Activated CD4-positive, alpha-beta T cell treated with anti-CD3 and anti-CD28 coated beads for 24 hours (primary cell): ENCODE measurements at regions not wholly inside any gene's neighbourhood (a gene's known extent, or its start where the extent isn't known, plus 50 kb on each side); places are given as distances from the start of the nearest gene placed in this dataset.
A peak's percentile ranks its signal among the peaks of the same experiment; 100 is the strongest.

Experiments
- DNase-seq, 2 donors: peaks; one replicate each; pipeline ENCODE4 v3.0.0-alpha.2; 2020; ENCODE audit warnings: low read depth in 2 of 2

DNA sequence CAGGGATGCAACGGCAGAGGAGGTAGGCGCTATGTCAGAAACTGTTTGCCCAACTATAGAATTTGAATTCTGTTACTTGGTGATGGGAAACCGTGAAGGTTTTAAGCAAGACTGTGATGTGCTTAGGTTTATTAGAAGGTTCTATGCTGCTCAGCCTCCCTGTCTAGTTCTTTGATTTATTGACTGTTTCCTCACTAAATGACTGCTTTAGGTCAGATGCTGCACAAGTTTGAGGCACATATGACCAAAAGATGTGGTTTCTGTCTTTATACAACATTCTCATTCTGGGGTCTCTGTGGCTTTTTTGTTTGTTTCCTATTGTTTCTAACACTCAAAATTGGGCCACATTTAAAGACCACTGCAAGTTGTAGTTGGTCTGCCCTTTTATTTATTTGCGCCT, 323.0 kb upstream of the OBI1 start:
- no peak for DNase-seq

DNA sequence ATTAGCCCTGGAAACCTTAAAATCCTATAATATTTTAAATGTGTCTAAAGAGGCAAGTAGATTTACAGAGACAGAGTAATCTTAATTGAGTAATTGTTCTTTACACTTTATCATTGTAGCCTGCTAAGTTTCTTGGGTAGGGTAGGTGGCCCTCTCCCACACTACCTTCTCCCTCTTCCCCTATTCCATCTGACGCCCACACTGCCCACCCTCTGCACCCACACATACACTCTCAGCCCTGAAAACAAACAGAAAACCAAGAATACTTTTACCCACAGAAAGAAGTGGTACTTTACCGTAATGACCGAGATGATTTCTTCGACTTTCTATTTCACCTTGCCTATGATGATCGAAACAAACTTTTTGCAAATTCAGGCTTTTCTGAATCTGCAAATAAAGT, 320.4 kb upstream of the OBI1 start:
- no peak for DNase-seq

DNA sequence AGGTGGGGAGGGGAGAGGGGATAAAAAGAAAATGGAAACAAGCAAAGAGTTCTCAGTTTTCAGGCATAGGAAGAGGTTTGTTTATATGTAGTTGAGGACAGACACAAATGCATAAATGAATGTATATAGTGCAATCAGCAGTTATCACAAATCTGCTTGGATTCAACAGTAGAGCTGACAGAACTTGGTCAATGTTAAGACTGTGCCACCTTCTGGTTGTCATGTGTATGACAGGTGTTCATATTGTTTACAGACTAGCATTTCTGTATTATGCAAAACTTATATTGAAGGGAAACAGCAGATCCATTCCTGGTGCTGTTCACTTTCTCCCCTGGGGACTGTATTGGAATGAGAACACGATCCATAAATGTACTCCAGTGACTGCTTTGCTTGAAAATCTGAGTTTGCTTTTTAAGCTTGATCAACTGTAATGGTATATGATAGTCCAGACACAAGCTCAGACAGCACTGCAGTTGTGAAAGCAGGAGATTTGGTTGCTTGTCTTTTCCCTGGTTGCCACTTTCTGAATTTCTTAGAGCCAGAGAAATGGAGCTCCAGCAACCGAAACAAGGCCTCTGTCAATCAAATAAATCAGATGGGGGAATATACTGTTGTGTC, 319.5 kb upstream of the OBI1 start:
- DNase-seq: peak in 1 of 2 donors; percentile 25

DNA sequence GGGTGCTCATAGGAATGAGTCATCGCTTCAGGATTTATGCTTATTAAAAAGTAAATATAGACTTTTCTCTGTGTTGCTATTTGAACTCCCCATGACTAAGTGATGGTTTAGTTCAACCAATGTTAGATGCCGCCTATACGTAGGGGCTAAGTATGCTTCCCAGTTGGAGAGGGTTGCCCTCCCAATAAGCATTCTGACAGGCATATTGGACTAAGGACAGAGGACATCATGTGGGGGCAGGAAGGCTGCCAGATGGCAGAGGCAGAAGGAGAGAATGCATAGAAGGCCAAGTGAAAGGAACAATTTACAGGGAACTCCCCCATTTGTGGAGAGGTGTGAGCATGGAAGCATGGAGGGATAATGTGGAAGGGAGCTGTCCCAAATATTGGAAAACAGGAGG, 318.4 kb upstream of the OBI1 start:
- no peak for DNase-seq

DNA sequence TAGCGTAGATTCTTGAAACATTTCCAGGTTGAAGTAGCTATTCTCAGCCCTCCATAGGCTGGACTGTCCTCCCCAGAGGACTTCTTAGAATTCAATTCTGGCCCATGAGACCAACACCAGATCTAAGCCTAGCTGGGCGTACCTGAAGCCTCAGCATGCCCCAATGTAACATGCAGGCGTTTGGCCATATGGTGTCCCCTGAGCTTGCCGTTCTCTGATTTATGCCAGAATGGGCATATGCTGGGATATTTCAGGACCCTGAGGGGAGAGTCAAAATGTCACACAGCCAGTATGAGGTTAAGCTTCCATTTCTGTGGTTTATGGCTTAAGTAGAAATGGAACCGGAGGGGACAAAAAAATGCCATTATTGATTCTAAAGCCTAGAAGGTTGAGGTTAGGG, 317.7 kb upstream of the OBI1 start:
- no peak for DNase-seq

DNA sequence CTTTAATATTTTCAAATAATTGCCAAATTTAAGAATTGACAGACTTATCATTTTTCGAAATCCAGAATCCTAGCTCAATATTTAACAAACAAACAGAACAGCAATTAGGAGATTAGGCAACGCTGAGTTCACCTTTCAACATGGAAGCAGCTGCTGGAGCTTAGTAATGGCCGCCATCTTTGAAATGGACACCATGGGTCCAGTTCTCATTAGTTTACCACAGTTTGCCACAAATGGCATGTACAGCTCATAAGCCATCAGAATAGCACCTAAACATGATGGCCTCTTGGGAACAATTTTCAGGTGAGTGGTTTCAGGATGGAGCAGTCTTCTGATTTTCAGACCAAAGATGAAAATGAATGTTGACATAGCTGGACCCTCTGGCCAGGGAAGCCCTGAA, 313.6 kb upstream of the OBI1 start:
- no peak for DNase-seq

DNA sequence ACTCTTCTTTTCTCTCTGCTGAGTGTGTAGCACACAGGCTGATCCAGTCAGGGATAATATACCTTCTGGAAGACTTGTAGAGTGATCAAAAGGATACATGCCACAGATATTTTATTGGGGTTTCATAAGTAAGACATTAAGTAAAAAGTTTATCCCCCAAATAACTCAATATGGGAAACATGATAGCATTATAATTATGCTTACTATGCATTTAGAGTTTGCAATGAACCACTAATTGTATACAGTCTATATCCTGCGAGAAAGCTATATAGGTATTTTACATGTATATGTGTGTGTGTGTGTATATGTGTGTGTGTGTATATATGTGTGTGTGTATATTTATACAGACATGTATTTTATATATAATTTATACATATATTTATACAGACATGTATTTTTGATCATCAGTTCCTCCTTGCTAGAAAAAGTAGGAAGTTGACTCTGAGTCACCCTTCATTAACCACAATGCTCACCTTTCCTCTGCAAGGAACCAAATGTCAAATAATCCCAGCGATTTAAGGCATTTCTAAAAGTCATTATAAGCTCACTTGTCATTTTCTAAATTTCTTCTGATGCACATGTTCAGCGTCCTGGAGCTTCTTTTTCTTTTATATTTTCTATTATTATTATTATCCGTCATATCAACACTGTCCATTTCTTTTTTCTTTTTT, 312.5 kb upstream of the OBI1 start:
- DNase-seq: no peak

DNA sequence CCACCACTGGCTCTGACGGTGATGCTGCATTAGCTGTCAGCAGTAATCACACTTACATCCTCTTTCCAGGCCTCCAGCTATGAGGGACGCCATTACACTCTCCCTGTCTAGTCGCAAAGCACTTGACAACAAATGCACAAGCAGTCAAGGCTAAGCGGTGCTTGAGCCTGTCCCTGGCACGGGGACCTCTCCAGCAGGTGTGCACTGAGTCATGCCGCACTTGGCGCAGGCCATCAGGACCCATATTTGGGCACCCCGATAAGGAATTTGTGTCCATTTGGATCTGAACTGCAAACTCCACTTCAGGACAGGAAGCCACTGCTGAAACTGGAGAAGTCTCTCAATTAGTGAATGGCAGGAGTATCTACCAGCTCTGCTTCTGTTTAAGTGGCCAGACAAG, 301.9 kb upstream of the OBI1 start:
- no peak for DNase-seq

DNA sequence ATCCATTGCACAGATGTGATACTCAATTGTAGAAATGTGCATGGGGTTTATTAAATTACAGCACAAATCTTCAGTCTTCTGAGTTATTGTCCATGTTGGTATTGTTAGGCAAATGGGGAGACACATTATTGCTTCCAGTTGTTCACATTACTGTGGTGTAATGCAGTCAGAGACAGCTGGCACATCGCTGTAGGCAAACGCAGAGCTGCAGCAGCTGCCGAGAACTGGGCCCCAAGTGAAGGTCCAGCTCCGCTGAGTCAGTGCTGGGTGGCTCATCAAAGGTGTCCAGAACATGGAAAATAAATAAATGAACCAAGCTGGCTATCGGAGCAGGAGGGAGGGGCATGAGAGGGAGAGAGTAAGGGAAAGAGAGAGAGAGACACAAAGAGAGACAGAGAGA, 299.1 kb upstream of the OBI1 start:
- DNase-seq: no peak

DNA sequence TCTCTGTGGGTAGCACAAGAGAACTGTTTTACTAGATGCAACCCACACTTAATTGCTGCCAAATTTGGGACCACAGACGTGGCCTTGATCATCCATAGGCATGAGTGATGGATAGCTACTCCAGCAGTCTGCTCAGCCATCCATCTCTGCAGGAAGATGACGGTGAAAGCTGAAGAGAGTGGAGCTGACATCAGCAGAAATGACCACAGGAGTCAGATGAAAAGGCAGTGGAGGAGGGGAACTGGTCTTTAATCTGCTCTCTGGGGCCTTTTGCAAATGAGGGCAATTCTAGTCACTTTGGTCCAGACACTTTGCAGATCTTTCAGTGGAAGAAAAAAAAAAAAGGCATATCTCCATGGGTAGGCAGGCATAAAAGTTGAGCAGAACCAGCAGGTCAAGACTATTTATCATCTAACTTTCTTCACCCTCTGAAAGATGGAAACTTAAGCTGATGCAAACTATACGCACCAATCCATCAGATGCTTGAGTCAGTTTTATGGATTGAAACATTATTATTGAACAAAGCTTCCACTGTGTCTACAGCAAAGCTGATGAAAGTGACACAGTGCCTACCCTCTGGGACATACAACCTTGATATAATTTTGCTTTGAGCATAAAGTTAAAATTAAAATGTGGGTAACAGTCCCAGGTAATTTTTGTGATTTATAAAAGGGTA, 281.6 kb upstream of the OBI1 start:
- DNase-seq: no peak

DNA sequence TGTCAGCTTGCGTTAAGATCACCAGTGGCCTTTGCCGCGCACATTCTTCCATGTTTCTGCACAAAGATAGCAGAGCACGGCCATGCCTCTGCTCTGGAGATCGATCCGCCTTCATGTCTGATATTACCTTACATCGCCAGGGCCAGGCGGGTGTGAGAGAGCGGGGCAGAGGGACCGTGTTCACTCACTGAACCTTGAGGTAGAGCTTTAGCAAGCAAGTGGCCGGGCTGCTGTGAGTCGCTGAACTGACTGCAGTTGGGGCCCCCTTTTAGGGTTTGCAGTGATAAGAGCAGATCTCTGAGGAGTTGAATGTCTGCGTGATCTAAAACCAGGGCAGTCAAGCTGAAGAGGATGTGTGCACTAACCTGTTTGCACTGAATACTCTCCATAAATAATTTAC, 275.4 kb upstream of the OBI1 start:
- DNase-seq: no peak

DNA sequence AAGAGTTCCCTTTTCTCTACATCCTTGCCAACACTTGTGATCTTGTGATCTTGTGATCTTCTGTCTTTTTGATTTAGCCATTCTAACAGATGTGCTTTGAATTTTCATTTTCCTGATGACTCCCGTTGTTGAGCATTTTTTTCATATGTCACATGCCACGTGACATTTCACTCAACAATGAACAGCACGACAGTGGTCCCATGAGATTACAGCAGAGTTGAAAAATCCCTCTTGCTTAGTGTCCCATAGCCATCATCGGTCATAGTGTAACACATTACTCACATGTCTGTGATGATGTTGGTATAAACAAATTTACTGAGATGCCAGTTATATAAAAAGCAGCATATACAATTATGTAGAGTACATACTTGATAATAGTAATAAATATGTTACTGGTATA, 256.1 kb upstream of the OBI1 start:
- no peak for DNase-seq

DNA sequence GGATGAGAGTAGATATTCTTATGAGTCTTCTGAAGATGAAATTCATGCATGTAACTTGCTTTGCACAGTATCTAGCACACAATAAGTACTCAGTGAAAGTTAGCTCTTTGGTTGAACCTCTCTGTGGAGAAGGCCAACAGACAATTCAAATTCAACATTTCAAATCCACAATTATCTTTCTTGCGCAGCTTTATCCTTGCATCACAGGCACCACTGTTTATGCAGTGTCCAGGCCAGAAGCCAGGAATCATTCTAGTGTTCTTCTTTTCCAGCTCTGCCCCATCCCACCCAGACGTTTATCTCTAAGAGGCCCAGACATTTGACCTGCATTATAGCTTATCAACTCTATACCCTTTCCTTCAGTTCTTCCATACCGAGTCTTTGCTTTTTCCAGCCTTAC, 254.7 kb upstream of the OBI1 start:
- no peak for DNase-seq

DNA sequence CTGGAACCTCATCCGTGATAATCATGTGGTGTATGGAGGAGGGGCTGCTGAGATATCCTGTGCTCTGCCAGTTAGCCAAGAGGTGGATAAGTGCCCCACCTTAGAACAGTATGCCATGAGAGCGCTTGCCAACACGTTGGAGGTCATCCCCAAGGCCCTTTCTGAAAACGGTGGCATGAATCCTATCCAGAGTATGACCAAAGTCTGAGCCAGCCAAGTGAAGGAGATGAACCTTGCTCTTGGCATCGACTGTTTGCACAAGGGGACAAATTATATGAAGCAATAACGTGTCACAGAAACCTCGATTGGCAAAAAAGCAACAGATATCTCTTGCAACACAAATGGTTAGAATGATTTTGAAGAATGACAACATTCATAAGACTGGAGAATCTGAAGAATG, 251.2 kb upstream of the OBI1 start:
- DNase-seq: no peak

DNA sequence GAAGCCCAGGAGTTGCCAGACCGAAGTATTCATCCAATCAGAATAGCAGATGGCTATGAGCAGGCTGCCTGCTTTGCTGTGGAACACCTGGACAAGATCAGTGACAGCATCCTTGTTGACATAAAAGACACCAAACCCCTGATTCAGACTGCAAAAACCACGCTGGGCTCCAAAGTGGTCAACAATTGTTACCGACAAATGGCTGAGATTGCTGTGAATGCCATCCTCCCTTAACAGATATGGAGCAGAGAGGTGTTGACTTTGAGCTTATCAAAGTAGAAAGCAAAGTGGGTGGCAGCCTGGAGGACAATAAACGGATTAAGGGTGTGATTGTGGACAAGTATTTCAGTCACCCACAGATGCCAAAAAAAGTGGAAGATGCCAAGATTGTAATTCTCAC, 250.3 kb upstream of the OBI1 start:
- no peak for DNase-seq

DNA sequence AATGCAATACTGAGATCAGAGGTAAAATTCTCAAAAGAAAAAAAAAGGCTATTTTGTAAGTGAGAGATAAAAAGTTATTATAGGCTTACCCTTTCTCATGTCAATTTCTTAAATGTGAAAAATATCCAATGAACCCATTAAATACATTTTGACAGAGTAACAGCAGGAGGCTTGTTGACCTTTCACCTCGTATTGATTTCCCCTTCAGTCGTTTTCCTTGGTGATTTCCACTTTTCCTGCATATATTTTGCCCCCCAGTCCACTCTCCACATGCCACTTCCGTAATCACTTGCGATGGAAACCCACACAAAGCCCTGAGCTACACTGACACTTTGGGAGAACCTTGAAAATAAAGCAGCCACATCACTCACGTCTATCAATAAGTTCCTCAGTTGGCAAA, 248.1 kb upstream of the OBI1 start:
- DNase-seq: no peak

DNA sequence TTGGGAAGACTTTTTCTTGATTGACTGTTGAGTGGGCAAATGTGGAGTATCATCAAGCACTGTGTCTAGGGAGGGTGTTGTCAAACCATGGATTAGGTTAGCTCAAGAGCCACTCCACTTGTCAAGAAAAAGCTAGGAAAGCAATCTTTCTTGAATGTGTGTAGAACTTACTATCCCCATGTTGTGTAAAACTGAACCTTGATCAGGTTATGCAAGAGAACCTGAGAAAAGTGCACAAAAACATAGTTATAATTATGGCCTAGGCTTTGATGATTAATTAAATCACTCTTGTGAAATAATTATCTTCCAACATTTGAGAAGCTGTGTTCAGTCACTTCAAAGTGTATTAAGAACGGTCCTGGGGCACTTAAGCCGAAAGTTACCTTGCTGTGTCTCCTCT, 238.2 kb upstream of the OBI1 start:
- DNase-seq: no peak

DNA sequence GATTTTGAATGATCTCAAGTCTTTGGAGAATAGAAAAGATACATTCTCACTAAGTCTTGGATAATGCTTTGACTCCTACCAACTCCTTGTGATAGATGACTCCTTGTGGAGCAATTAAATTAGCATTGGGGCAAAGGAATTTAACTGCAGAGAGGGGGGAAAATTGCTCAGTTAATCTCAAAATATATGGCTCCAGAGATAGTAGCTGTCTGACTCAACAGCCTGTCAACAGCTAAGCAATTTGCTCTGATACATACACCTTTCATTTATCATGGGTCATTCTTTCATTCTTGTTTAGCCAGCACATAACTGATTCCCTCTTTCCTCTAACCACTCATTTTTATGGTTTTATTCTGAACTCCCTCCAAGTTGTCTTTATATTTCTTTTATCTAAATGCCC, 225.6 kb upstream of the OBI1 start:
- DNase-seq: no peak

DNA sequence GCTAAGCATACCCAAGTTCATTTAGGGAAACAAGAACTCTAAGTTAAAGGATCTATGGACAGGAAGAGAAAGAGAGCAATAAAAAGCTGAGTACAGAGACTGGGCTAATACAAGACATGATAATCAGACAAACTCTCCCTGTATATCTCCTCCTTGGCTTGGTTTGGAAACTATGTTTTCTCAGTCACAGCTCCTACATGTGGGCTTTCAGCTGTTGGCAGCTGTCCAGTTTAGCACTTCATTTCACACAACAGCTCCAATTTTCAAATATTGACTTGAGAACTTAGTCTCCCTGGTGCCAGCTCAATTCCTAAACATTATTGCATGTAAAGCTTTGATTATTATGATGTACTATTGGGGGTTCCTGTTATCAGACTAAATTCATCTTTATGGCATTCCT, 222.8 kb upstream of the OBI1 start:
- no peak for DNase-seq

DNA sequence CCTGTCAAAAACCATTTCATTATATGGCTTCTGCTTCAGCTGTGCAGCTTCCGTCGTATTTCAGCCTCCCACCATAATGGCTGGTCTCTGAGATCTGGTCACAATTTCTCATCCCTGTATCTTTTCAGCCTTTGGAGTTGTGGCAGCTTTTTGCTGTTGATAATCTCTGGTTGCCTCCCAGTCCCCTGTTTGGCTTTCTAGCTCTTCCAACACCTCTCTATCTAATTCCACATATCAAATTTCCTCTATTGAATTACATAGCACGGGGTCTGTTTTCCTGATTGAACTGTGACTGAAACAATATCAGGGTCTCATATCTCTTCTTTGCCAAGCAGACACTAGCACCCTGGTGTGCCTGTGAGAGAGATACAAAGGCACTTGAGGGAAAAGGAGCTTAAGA, 222.1 kb upstream of the OBI1 start:
- no peak for DNase-seq

DNA sequence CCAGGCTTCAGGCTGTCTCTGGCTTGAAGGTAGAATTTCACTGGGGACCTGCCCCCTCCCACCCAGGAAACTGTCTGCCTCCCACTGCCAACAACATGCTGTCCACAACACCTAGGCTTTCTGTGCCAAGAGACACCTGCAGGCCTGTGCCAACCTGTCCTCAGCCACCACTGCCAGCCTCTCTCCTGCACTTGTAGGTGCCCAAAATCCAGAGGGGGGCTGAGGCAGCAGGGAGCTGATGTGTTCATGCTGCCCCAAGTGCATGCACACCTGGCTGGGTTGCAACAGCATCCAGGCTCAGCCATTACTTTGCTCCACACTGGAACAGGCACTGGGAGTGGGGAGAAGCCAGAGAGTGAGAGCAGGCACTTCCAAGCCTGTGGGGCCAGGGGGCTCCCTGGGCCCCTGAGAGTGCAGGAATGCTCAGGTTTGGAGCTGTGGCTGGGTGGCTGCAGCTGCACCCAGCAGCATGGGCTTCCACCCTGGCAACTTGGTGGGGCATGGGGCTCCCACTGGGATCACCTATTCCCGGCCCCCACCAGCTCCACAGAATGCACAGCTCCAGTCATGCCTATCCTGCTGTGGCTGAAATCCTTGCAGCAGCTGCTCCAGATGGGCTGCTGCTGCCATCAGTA, 218.1 kb upstream of the OBI1 start:
- no peak for DNase-seq

DNA sequence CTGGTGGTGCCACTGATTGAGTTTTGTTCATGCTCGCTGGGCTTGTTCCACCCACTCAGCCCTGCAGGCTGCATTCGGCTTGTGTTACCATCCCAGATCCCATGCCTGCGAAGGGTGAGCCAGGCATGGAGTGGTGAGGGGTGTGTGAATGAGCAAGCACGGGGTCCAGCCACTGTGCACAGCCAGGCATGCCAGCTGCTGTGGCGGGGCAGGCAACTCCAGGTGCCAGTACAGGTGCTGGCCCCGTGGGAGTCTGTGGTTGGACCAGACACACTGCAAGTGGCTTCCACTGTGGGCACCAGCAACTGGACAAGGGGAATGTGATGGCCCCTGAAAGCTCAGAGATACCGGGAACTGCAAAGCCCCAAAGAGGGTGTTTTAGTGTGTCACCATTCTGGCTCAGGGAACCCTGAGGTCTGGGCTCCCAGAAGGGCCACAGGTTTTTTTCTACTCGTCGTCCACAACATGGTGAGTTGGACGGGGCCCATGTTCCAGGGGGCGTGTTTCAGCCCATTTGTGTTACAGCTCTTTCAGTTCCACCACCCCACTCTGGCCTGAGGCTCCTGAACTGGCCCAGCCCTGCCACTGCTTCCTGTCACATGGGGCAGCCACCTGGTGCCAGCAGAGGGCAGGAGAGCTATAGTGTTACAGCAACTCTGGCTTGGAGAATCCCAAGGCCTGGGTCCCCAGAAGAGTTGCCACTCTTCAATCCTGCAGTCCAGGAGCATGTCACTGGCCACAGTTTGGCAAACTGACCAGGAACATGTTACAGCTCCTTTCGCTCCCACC, 217.0 kb upstream of the OBI1 start:
- DNase-seq: no peak
